ENCODE measurements at regions not wholly inside any gene's neighbourhood (a gene's known extent, or its start where the extent isn't known, plus 50 kb on each side); places are given as distances from the start of the nearest gene placed in this dataset.

DNA sequence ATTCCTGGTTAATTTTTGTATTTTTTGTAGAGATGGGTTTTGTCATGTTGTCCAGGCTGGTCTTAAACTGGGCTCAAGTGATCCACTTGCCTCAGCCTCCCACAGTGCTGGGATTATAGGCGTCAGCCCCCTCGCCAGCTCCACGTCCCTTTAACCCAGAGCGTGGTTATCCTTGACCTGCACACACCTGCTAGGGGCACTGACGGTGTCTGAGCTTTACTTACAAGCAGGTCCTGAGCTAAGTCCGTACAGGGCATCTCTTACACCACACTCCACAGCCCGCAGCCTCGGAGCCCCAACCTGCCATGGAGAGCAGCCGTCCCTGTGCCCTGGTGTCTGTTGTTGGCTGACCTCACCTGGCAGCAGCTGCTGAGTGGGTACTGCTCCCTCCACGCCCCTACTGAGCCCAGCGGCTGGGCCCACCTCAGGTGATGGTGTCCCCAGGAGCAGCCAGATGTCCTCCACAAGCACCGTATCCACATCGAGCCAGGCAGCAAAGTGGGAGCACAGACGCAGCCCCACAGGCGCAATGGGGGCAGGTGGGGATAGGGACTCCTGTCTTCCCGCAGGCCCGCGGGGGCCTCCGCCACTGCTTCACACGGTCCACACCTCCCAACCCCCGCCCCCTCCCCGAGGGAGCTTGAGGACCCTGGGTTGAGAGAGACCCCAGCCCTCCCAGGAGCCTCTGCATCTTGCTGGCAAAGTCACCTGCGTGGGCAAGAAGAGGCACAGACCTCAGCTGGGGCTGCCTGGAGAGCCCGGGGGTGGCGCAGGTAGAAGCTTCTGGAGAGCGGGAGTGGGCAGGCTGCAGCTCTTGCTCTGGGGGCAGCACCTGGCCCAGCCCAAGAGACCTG lies 325.4 kb upstream of the SFSWAP start:
- TF ChIP-seq POLR2AphosphoS5 (IDR thresholded peaks at IDR 0.05; ENCODE audit: low read depth, low read length) (no peak), POLR2A (IDR thresholded peaks at IDR 0.05; ENCODE audit: low read depth, low read length) (no peak), TAF1 (IDR thresholded peaks at IDR 0.05; ENCODE audit: low read depth, low read length) (no peak), SPI1 (IDR thresholded peaks at IDR 0.05; ENCODE audit: low read depth, low read length) (no peak)

All from GM12891 (cell line).